Chondrocyte (in vitro differentiated cells): ENCODE measurements at regions not wholly inside any gene's neighbourhood (a gene's known extent, or its start where the extent isn't known, plus 50 kb on each side); places are given as distances from the start of the nearest gene placed in this dataset.

Source experiments
- DNase-seq: peaks from one replicate; pipeline ENCODE4 v3.0.0; 2021; ENCODE audit warnings: mixed read lengths, low spot score
- H3K27ac Mint-ChIP-seq: one replicate; pipeline ENCODE4 v1.8.0; 2021; ENCODE audit warnings: mild to moderate bottlenecking, moderate library complexity, mixed read lengths; ENCODE audit not compliant: unreplicated experiment
- H3K27me3 Mint-ChIP-seq: 2 replicates; pipeline ENCODE4 v1.8.0; 2021; ENCODE audit warnings: low read depth, mixed read lengths
- H3K36me3 Mint-ChIP-seq: 2 replicates; pipeline ENCODE4 v1.8.0; 2021; ENCODE audit warnings: low read depth, mixed read lengths
- H3K4me1 Mint-ChIP-seq: 2 replicates; pipeline ENCODE4 v1.8.0; 2021; ENCODE audit warnings: low read depth, mild to moderate bottlenecking, mixed read lengths
- H3K4me3 Mint-ChIP-seq: one replicate; pipeline ENCODE4 v1.8.0; 2021; ENCODE audit warnings: mild to moderate bottlenecking, moderate library complexity, mixed read lengths; ENCODE audit not compliant: unreplicated experiment
- H3K9me3 Mint-ChIP-seq: 2 replicates; pipeline ENCODE4 v1.8.0; 2021; ENCODE audit warnings: low read depth, mixed read lengths
- TF ChIP-seq, protein P1 (sequence below): fragments of 200-600 bp; sonication (generic); IDR thresholded peaks from 2 replicates; pipeline ENCODE4 v1.5.0; 2021; ENCODE audit warnings: antibody characterized with exemption, mild to moderate bottlenecking, moderate library complexity

DNA sequence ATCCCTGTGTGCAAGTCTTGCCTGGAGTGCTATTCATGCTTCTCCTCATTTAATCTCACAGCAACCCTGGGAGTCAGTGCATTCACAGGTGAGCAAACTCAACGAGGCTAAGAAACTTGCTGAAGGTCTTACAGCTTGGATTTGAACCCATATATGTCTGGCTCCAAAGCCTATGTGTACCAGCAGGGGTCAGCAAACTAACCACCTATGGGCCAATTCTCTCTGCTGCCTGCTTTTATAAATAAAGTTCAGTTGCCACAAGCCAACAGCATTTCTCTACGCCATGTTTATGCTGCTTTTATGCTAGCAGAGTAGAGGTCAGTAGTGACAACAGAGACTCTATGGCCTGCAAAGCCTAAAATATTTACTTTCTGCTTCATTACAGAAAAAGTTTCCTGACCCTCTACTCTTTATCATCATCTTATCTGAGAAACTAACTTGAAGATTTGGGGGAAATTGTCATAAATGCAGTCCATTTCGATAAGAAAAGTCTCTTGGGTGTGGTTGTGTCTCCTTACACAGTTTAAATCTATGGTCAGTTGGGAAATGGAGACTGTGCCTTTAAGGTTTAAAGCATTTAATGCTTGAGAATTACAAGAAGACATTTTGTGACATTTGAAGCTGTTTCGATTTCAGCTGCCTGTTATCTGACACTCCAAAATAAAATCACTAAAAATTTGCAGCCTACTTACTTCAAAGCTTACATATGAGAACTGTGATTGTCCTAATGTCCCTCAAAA, 137.7 kb downstream of the PRELID2 start:
- Mint-ChIP-seq H3K27me3 (no peaks in the 10 kb centered on the region), H3K27ac (no peak overlapping the region), H3K4me3 (no peak overlapping the region), H3K4me1 (no peaks in the 10 kb centered on the region), H3K9me3 (no peaks in the 10 kb centered on the region), H3K36me3 (no peaks in the 10 kb centered on the region)
- no peak for DNase-seq
- TF ChIP-seq, protein P1, sequence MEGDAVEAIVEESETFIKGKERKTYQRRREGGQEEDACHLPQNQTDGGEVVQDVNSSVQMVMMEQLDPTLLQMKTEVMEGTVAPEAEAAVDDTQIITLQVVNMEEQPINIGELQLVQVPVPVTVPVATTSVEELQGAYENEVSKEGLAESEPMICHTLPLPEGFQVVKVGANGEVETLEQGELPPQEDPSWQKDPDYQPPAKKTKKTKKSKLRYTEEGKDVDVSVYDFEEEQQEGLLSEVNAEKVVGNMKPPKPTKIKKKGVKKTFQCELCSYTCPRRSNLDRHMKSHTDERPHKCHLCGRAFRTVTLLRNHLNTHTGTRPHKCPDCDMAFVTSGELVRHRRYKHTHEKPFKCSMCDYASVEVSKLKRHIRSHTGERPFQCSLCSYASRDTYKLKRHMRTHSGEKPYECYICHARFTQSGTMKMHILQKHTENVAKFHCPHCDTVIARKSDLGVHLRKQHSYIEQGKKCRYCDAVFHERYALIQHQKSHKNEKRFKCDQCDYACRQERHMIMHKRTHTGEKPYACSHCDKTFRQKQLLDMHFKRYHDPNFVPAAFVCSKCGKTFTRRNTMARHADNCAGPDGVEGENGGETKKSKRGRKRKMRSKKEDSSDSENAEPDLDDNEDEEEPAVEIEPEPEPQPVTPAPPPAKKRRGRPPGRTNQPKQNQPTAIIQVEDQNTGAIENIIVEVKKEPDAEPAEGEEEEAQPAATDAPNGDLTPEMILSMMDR, result peak; percentile 75

DNA sequence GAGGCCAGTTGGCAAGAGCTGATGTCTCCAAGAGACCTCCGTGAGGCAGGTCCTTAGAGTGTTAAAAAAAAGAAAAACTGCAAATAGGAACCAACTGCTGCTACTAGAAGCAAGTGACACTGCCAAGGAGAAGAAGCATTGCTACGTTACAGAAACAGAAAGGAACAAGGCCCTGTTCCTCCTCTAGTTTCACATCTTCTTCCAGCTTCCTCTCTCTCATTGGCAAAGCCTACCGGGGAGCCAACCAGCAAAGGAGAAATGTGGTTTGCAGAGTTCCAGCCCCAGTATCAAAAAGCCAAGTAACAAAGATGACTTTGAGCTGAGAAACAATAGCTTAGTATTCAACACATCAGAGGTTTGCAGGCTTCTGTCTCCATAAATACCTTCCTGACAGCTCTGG, 145.9 kb downstream of the PRELID2 start:
- Mint-ChIP-seq H3K4me3 (no peak overlapping the region), H3K36me3 (no peaks in the 10 kb centered on the region)

DNA sequence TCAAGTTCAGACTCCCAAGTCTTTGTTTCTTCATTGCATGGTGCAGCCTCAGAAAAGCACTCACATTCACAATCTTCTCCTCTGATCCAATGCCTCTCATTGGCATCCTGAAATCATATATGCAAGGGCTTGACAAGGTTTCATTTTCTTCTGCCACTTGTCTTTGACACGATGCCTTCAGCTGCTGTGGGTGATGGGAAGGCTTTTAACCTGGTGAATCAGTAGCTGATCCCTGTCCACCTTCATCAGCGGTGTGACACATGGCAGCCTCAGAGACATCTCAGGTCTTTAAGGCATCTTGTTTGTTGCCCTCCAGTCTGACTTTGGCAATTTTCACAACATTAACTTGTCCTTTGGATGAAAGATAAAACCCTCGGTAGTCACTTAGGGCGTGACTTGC, 147.2 kb downstream of the PRELID2 start:
- TF ChIP-seq, protein P1, result no peak
- Mint-ChIP-seq H3K27me3 (no peaks in the 10 kb centered on the region), H3K27ac (no peak overlapping the region), H3K36me3 (no peaks in the 10 kb centered on the region), H3K4me3 (no peak overlapping the region), H3K4me1 (no peaks in the 10 kb centered on the region), H3K9me3 (no peaks in the 10 kb centered on the region)
- no peak for DNase-seq

More for the DNA sequence above, 145.9 kb downstream of the PRELID2 start:
- H3K27me3 Mint-ChIP-seq, result no peaks in the 10 kb centered on the region
- no peaks in the 10 kb centered on the region for H3K9me3 Mint-ChIP-seq
- DNase-seq, result no peak
- TF ChIP-seq, protein P1, result no peak
- H3K4me1 Mint-ChIP-seq, result no peaks in the 10 kb centered on the region
- H3K27ac Mint-ChIP-seq, result no peak overlapping the region

DNA sequence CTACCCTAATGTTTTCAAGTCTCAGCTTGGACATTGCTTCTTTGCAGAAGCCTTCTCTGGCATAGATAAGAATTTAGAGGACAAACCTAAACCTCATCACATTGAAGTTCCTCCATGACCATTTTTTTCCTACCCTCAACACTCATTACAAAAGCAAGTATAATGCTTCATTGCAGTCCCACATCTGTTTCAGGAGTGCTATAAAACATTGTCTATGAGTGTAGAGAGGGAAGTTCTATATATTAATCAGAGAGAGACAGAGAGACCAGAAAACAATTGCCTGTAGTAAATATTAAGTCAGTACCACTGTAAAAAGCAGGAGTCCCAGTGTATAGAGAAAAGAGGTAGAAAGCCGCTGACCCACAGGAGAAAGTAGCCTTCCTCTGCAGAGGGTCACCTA, 149.7 kb downstream of the PRELID2 start:
- H3K4me1 Mint-ChIP-seq, result peaks cover 16% of the 10 kb centered on the region
- no peak for DNase-seq
- H3K4me3 Mint-ChIP-seq, result no peak overlapping the region
- TF ChIP-seq, protein P1, result no peak
- no peaks in the 10 kb centered on the region for H3K36me3 Mint-ChIP-seq
- H3K27ac Mint-ChIP-seq, result no peak overlapping the region
- no peaks in the 10 kb centered on the region for H3K27me3 Mint-ChIP-seq
- H3K9me3 Mint-ChIP-seq, result no peaks in the 10 kb centered on the region

DNA sequence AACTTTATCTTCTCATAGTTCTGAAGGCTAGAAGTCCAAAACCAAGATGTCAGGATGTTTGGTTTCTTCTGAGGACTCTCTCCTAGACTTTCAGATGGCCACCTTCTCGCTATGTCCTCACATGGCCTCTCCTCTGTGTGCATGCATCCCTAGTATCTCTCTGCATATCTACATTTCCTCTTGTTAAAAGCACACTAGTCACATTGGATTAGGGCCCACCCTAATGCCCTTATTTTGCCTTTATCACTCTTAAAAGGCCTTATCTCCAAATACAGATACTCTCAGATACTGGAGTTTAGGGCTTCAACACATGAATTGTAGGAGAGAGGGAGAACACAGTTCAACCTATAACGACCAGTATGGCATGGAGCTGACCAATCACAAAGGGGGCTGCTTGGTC, 151.7 kb downstream of the PRELID2 start:
- Mint-ChIP-seq H3K4me3 (no peak overlapping the region), H3K4me1 (peaks cover 16% of the 10 kb centered on the region), H3K9me3 (no peaks in the 10 kb centered on the region), H3K27ac (no peak overlapping the region), H3K36me3 (no peaks in the 10 kb centered on the region), H3K27me3 (no peaks in the 10 kb centered on the region)
- DNase-seq, result no peak
- TF ChIP-seq, protein P1, result no peak
